C4-2B (cell line): ENCODE measurements at regions not wholly inside any gene's neighbourhood (a gene's known extent, or its start where the extent isn't known, plus 50 kb on each side); places are given as distances from the start of the nearest gene placed in this dataset.

Experiments used
- H3K27ac ChIP-seq: fragments of 450-650 bp; 2 replicates; pipeline ENCODE4 v1.5.1; 2017
- CTCF ChIP-seq: fragments of 450-650 bp; conservative IDR thresholded peaks from 2 replicates; pipeline ENCODE4 v1.5.1; 2017; ENCODE audit warnings: mild to moderate bottlenecking
- ZFX ChIP-seq: fragments of 450-650 bp; IDR thresholded peaks from 2 replicates; pipeline ENCODE4 v1.6.1; 2017

GRCh38 chr17:72287586-72287985 lies 166.8 kb downstream of the SOX9 start:
- TF ChIP-seq CTCF (peak; percentile 33), ZFX (no peak)
- no peak overlapping the region for H3K27ac ChIP-seq

- no peak for TF ChIP-seq CTCF
- no peak for TF ChIP-seq ZFX
- H3K27ac ChIP-seq: no peak overlapping the region
Observed at GRCh38 chr17:72294487-72294893, 173.7 kb downstream of the SOX9 start.

GRCh38 chr17:72295916-72296315 lies 175.1 kb downstream of the SOX9 start:
- TF ChIP-seq ZFX (no peak), CTCF (no peak)

GRCh38 chr17:72296456-72296855 lies 175.6 kb downstream of the SOX9 start:
- no peak overlapping the region for H3K27ac ChIP-seq
- no peak for TF ChIP-seq CTCF
- no peak for TF ChIP-seq ZFX

More at GRCh38 chr17:72295916-72296315, 175.1 kb downstream of the SOX9 start:
- no peak overlapping the region for H3K27ac ChIP-seq

GRCh38 chr17:72297326-72298115 lies 176.7 kb downstream of the SOX9 start:
- H3K27ac ChIP-seq: no peak overlapping the region
- no peak for TF ChIP-seq ZFX
- no peak for TF ChIP-seq CTCF

GRCh38 chr17:72299100-72299499 lies 178.3 kb downstream of the SOX9 start:
- TF ChIP-seq ZFX (no peak), CTCF (no peak)
- H3K27ac ChIP-seq: no peak overlapping the region

GRCh38 chr17:72299592-72299991 lies 178.8 kb downstream of the SOX9 start:
- TF ChIP-seq ZFX: no peak
- TF ChIP-seq CTCF: no peak
- H3K27ac ChIP-seq: no peak overlapping the region
